Fibroblast of the aortic adventitia (primary cell): ENCODE measurements at regions not wholly inside any gene's neighbourhood (a gene's known extent, or its start where the extent isn't known, plus 50 kb on each side); places are given as distances from the start of the nearest gene placed in this dataset.
"Not testable (repeated sequence)": the region's sequence is repeated elsewhere in the genome, so short reads cannot be mapped to it uniquely, and the experiment has no call there.

Experiments
- DNase-seq: peaks from one replicate; pipeline ENCODE4 v3.0.0-alpha.2; 2010; ENCODE audit warnings: low read depth
- H3K4me3 ChIP-seq: 2 replicates; pipeline ENCODE4 v1.5.1; 2011; ENCODE audit warnings: low read depth, mild to moderate bottlenecking, control low read depth, low read length, moderate library complexity
- TF ChIP-seq, protein P1 (sequence below): IDR thresholded peaks from 2 replicates; pipeline ENCODE4 v1.5.1; 2011; ENCODE audit warnings: mild to moderate bottlenecking, low read length, control low read depth, inconsistent platforms; ENCODE audit not compliant: insufficient read depth

DNA sequence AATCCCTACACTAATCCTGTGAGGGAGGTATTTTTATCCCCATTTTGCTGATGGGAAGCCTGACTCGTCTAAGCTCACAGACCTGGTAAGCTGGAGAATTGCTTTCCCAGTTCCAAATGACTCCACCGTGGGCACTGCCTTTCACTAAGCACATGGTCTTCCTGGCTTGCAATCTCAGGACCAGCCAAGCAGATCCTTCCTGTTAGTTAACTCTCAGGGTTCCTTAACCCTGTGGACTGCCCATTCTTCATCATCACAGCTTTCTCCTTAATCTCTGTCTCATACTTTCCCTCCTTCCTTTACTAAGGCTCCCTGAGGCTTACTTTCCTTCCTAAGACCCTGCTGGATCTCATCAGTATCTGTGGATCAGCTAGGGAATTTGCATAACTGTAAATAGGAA is 122.2 kb upstream of the ZEB2 start:
- DNase-seq, result no peak
- TF ChIP-seq, protein P1, sequence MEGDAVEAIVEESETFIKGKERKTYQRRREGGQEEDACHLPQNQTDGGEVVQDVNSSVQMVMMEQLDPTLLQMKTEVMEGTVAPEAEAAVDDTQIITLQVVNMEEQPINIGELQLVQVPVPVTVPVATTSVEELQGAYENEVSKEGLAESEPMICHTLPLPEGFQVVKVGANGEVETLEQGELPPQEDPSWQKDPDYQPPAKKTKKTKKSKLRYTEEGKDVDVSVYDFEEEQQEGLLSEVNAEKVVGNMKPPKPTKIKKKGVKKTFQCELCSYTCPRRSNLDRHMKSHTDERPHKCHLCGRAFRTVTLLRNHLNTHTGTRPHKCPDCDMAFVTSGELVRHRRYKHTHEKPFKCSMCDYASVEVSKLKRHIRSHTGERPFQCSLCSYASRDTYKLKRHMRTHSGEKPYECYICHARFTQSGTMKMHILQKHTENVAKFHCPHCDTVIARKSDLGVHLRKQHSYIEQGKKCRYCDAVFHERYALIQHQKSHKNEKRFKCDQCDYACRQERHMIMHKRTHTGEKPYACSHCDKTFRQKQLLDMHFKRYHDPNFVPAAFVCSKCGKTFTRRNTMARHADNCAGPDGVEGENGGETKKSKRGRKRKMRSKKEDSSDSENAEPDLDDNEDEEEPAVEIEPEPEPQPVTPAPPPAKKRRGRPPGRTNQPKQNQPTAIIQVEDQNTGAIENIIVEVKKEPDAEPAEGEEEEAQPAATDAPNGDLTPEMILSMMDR, result no peak
- no peak overlapping the region for H3K4me3 ChIP-seq

DNA sequence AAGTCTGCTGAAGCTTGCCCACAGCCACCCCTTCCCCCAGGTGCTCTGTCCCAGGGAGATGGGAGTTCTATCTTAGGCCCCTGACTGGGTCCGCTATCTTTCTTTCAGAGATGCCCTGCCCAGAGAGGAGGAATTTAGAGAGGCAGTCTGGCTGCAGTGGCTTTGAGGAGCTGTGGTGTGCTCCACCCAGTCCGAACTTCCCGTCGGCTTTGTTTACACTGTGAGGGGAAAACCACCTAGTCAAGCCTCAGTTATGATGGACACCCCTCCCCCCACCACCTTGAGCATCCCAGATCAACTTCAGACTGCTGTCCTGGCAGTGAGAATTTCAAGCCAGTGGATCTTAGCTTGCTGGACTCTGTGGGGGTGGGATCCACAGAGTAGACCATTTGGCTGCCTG is 118.3 kb upstream of the ZEB2 start:
- not testable (repeated sequence) for DNase-seq, H3K4me3 ChIP-seq

DNA sequence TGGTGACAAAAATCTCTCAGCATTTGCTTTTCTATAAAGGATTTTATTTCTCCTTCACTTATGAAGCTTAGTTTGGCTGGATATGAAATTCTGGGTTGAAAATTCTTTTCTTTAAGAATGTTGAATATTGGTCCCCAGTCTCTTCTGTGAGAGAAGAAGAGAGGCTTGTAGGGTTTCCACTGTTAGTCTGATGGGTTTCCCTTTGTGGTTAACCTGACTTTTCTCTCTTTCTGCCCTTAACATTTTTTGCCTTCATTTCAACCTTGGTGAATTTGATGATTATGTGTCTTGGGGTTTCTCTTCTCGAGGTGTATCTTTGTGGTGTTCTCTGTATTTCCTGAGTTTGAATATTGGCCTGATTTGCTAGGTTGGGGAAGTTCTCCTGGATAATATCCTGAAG is 116.9 kb upstream of the ZEB2 start:
- not testable (repeated sequence) for DNase-seq, H3K4me3 ChIP-seq

DNA sequence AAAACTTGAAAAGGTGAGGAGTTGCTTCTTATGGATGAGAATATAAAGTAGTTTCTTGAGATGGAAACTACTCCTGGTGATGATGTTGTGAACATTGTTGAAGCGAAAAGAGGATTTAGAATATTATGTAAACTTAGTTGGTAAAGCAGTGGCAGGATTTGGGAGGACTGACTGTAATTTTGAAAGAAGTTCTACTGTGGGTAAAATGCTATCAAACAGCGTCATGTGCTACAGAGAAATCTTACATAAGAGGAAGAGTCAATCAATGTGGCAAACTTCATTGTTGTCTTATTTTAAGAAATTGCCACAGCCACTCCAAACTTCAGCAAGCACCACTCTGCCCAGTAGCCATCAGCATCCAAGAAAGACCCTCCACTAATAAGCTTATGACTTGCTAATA is 112.9 kb upstream of the ZEB2 start:
- H3K4me3 ChIP-seq, result no peak overlapping the region
- TF ChIP-seq, protein P1, result no peak
- DNase-seq, result no peak

DNA sequence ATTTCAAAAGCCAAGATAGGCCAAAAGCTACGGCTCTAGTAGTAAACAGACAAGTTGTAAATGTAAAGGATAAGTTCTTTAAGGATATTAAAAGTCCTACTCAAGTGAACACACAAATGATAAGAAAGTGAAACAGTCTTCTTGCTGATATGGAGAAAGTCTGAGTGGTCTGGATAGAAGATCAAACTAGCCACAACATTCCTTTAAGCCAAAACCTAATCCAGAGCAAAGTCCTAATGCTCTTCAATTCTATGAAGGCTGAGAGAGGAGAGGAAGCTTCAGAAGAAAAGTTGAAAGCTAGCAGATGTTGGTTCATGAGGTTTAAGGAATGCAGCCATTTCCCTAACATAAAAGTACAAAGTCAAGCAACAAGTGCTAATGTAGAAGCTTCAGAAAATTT is 111.7 kb upstream of the ZEB2 start:
- no peak for DNase-seq
- no peak overlapping the region for H3K4me3 ChIP-seq
- TF ChIP-seq, protein P1, result no peak

DNA sequence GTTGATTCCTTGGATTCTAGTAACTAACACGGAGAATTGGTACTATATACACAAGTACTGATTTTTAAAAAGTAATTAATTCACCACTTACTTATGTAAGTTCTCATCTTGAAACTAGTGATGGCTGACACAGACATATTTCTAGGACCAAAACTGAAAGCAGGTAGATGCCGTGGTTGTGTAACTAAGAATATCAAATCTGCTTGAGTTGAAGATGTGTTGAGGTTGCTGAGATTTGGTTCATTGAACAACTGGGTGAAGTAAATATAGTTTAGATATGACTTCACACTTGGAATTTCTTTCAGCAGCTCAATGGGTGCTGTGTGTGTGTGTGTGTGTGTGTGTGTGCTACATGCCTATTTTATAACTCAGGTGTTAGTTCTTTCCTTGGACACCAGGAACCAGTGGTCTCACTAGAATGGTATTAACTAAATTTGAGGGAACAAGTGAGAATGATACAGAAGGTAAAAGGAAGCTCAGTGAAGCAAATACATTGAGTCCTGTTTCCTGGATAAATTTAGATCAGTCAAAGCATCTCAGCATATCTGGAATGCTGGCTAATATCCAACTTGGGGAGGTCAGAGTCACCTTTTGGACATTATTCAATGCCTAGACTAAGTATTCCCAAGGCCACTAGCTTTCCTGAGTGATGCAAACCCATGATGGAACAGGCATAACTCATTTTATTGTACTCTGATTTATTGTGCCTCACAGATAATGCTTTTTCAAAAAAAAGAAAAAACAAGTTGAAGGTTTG is 110.7 kb upstream of the ZEB2 start:
- no peak for DNase-seq
- TF ChIP-seq, protein P1, result no peak
- no peak overlapping the region for H3K4me3 ChIP-seq

DNA sequence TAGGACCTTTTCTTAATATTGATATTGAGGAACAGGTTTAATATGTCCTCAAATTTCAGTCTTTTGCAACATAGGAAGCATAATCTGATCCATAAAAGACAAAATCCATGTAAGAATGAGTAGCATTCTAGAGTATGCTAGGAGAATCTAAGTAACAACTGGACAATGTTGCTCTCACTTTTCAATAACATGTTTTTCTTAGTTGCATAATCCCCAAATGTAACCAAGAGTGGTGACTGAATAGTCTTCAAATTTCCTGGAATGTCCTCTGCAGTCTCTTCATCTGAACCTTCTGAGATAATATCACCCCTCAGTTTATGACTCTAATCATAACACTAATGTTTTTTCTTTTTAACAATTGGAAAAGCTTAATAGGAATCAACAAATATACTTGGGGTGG is 110.0 kb upstream of the ZEB2 start:
- H3K4me3 ChIP-seq, result no peak overlapping the region
- DNase-seq, result no peak

DNA sequence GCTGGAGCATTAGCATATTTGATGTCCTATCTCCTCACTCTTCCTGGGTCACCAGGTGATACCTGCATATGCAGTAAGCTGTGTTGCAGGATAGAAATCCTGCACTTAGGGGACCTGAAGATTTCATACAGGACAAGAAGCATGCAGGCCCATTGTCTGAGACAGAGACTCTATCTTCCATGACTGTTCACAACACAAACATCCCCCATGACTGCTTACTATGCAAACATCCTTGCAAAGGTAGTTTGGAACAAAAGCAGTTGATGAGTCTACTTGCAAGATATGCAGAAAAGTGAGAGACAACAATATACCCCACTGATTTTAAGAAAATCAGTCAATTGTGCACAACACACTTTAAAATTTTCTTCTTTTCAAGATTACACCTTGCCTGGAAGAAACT is 108.6 kb upstream of the ZEB2 start:
- DNase-seq, result no peak
- H3K4me3 ChIP-seq, result no peak overlapping the region
- TF ChIP-seq, protein P1, result no peak

More for the DNA sequence above, 110.0 kb upstream of the ZEB2 start:
- TF ChIP-seq, protein P1, result no peak
